ENCODE measurements at regions not wholly inside any gene's neighbourhood (a gene's known extent, or its start where the extent isn't known, plus 50 kb on each side); places are given as distances from the start of the nearest gene placed in this dataset.

GRCh38 chr11:134864968-134865305 lies 452.9 kb upstream of the B3GAT1 start:
- TF ChIP-seq POLR2AphosphoS5 (IDR thresholded peaks at IDR 0.05; ENCODE audit: insufficient read depth in 1 of 2, low read depth in 1 of 2) (no peak), CTCF (IDR thresholded peaks at IDR 0.05) (no peak), POLR2A (IDR thresholded peaks at IDR 0.05) (no peak)
